Astrocyte (in vitro differentiated cells and primary cell): ENCODE measurements at regions not wholly inside any gene's neighbourhood (a gene's known extent, or its start where the extent isn't known, plus 50 kb on each side); places are given as distances from the start of the nearest gene placed in this dataset.

ENCODE experiments used
- CTCF ChIP-seq: IDR thresholded peaks from 2 replicates; pipeline ENCODE4 v1.5.1; 2011; ENCODE audit warnings: low read depth, mild to moderate bottlenecking, inconsistent platforms, low read length, moderate library complexity; ENCODE audit not compliant: insufficient read depth
- EZH2 ChIP-seq: IDR thresholded peaks from 2 replicates; pipeline ENCODE4 v1.6.1; 2012; ENCODE audit warnings: mild to moderate bottlenecking, low read length, inconsistent platforms; ENCODE audit not compliant: insufficient read depth

GRCh38 chr15:58308742-58309355 is 122.9 kb upstream of the LIPC start:
- TF ChIP-seq CTCF (no peak), EZH2 (no peak)
